GM12873 (cell line): ENCODE measurements at regions not wholly inside any gene's neighbourhood (a gene's known extent, or its start where the extent isn't known, plus 50 kb on each side); places are given as distances from the start of the nearest gene placed in this dataset.

Experiments
- TF ChIP-seq, protein P1 (sequence below): IDR thresholded peaks from 2 replicates; pipeline ENCODE4 v1.5.1; 2012; ENCODE audit warnings: low read depth, mild to moderate bottlenecking, moderate library complexity, low read length, control low read depth; ENCODE audit not compliant: insufficient read depth; ENCODE audit errors: missing control alignments

DNA sequence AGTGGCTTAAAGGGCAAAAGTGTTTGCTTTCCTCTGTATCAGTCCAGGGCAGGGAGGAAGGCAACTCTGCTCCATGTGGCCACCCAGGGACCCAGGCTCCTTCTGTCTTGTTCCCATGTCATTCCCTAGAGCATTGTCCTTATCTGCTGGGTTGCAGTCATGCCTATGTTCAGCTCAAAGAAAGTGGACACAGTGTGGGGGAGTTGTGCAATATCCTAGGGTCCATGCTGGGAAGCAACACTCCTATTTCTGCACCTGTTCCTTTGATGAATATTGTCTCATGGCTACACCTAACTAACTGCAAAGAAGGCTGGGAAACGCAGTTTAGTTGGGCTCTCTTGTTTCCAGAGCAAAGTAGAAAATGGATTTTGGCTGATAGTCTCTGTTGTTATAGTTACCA lies 107.0 kb upstream of the OTUD4 start:
- TF ChIP-seq, protein P1, sequence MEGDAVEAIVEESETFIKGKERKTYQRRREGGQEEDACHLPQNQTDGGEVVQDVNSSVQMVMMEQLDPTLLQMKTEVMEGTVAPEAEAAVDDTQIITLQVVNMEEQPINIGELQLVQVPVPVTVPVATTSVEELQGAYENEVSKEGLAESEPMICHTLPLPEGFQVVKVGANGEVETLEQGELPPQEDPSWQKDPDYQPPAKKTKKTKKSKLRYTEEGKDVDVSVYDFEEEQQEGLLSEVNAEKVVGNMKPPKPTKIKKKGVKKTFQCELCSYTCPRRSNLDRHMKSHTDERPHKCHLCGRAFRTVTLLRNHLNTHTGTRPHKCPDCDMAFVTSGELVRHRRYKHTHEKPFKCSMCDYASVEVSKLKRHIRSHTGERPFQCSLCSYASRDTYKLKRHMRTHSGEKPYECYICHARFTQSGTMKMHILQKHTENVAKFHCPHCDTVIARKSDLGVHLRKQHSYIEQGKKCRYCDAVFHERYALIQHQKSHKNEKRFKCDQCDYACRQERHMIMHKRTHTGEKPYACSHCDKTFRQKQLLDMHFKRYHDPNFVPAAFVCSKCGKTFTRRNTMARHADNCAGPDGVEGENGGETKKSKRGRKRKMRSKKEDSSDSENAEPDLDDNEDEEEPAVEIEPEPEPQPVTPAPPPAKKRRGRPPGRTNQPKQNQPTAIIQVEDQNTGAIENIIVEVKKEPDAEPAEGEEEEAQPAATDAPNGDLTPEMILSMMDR, result no peak

GRCh38 chr4:145285928-145286327 lies 105.5 kb upstream of the OTUD4 start:
- TF ChIP-seq, protein P1, result no peak

GRCh38 chr4:145283909-145284308 lies 103.5 kb upstream of the OTUD4 start:
- TF ChIP-seq, protein P1, result no peak

GRCh38 chr4:145281951-145282350 lies 101.6 kb upstream of the OTUD4 start:
- TF ChIP-seq, protein P1, result no peak

- TF ChIP-seq, protein P1, result no peak
Observed at GRCh38 chr4:145281224-145281623, 100.8 kb upstream of the OTUD4 start.

DNA sequence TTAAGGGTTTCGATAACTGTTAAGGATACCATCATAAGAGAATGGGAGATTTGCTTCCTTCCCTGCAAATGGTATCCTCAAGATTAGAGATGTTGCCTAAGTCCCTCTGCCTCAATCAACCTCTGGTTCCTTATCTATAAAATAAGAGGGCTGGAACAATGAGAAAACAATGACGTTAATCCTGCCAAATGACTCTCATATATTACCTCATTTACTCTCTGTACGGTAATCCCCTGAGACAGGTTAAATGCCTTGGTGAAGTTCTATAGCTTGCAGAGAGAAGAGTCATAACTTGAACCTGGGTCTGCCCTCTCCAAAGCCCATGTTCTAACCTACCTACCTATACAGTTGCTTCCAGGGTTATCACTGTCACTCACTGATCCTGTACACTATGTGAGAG lies 100.2 kb upstream of the OTUD4 start:
- TF ChIP-seq, protein P1, result no peak

DNA sequence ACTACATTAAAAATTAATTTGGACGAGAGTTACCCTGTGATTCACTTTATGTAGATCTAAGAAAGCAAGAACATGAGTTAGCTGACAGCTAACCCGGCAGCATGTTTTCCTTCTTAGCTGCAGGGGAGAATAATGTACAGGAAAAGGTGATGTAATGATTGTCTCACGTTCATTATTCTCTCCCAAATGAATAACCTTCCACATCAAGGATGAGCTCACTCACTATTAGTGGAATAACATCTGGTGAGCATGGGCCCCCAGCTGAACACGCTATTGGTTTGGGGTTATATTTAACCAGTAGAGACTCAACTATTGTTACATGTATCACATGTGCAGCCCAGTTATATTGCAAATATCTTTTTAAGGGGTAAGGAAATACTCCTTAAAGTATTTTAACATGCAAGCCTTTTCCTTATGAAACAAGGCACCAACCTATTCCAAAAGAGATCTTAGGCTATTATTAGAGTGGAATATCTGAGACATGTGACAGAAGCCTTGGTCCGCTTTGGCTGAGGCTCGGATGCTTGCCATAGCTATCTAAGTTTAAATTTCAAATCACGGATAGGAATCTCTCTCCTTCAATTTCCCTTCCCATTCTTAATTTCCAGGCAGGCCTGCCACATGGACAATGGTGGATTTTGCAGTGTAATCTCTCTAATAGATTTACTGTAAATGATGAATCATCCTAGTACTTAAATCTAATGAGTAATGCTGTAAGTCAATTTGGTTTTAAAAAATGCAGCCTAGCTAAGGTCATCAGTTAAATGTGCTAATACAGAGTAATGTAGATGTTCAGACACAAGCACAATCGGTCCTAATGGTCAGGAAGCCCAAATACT lies 99.0 kb upstream of the OTUD4 start:
- TF ChIP-seq, protein P1, result no peak
